Stimulated activated naive CD8-positive, alpha-beta T cell treated with anti-CD3 and anti-CD28 coated beads, Interleukin-15, Interleukin-2, amounts not matched to agents 100 ng/mL and 50 ng/mL, for 24 hours (primary cell): ENCODE measurements at regions not wholly inside any gene's neighbourhood (a gene's known extent, or its start where the extent isn't known, plus 50 kb on each side); places are given as distances from the start of the nearest gene placed in this dataset.

Experiments
- H3K27ac Mint-ChIP-seq: one replicate; pipeline ENCODE4 v1.8.0; 2021; ENCODE audit warnings: mild to moderate bottlenecking, mixed read lengths
- H3K27me3 Mint-ChIP-seq: one replicate; pipeline ENCODE4 v1.8.0; 2021; ENCODE audit warnings: mixed read lengths
- H3K36me3 Mint-ChIP-seq: one replicate; pipeline ENCODE4 v1.8.0; 2021; ENCODE audit warnings: low read depth, mixed read lengths
- H3K4me1 Mint-ChIP-seq: one replicate; pipeline ENCODE4 v1.8.0; 2021; ENCODE audit warnings: low read depth, mixed read lengths
- H3K4me3 Mint-ChIP-seq: one replicate; pipeline ENCODE4 v1.8.0; 2021; ENCODE audit warnings: mild to moderate bottlenecking, mixed read lengths
- H3K9me3 Mint-ChIP-seq: one replicate; pipeline ENCODE4 v1.8.0; 2021; ENCODE audit warnings: mixed read lengths

GRCh38 chr9:32322622-32323021, 61.8 kb upstream of the ACO1 start:
- Mint-ChIP-seq H3K9me3 (no peaks in the 10 kb centered on the region), H3K36me3 (no peaks in the 10 kb centered on the region)

GRCh38 chr9:32326146-32326545, 58.3 kb upstream of the ACO1 start:
- H3K36me3 Mint-ChIP-seq = no peaks in the 10 kb centered on the region

More at GRCh38 chr9:32322622-32323021, 61.8 kb upstream of the ACO1 start:
- peaks cover 18% of the 10 kb centered on the region for H3K27me3 Mint-ChIP-seq
- no peak overlapping the region for H3K4me3 Mint-ChIP-seq
- no peak overlapping the region for H3K27ac Mint-ChIP-seq
- H3K4me1 Mint-ChIP-seq = no peaks in the 10 kb centered on the region

GRCh38 chr9:32331240-32331639, 53.2 kb upstream of the ACO1 start:
- Mint-ChIP-seq H3K4me1 (no peaks in the 10 kb centered on the region), H3K9me3 (no peaks in the 10 kb centered on the region), H3K27ac (no peak overlapping the region), H3K4me3 (no peak overlapping the region), H3K27me3 (peaks cover 27% of the 10 kb centered on the region), H3K36me3 (no peaks in the 10 kb centered on the region)

More at GRCh38 chr9:32326146-32326545, 58.3 kb upstream of the ACO1 start:
- Mint-ChIP-seq H3K27me3 (peaks cover 26% of the 10 kb centered on the region), H3K9me3 (no peaks in the 10 kb centered on the region), H3K4me3 (no peak overlapping the region), H3K4me1 (no peaks in the 10 kb centered on the region), H3K27ac (no peak overlapping the region)

- Mint-ChIP-seq H3K4me3 (no peak overlapping the region), H3K9me3 (no peaks in the 10 kb centered on the region), H3K27me3 (peaks cover 7% of the 10 kb centered on the region), H3K36me3 (no peaks in the 10 kb centered on the region), H3K27ac (no peak overlapping the region), H3K4me1 (no peaks in the 10 kb centered on the region)
Observed at GRCh38 chr9:32334112-32334511, 50.3 kb upstream of the ACO1 start.
